ENCODE measurements at regions not wholly inside any gene's neighbourhood (a gene's known extent, or its start where the extent isn't known, plus 50 kb on each side); places are given as distances from the start of the nearest gene placed in this dataset.

GRCh38 chr6:88383183-88383582 lies 217.0 kb upstream of the CNR1 start:
- TF ChIP-seq ZNF274 (IDR thresholded peaks at IDR 0.05; ENCODE audit: low read depth, low read length) (no peak), YY1 (IDR thresholded peaks at IDR 0.05; ENCODE audit: insufficient read depth, insufficient read length) (no peak), SUZ12 (IDR thresholded peaks at IDR 0.05; ENCODE audit: extremely low read depth, insufficient read depth, insufficient read length) (no peak)
- no peaks in the 10 kb centered on the region for H3K27me3 ChIP-seq (ENCODE audit: insufficient read depth, insufficient read length)
- no peak overlapping the region for H3K9ac ChIP-seq (ENCODE audit: insufficient read length, low read depth)
- no peaks in the 10 kb centered on the region for H3K4me1 ChIP-seq (ENCODE audit: insufficient read depth, insufficient read length)
- 0 out of 2 replicates have a peak, but pooled peaks cover 9% of the 10 kb centered on the region for H3K9me3 ChIP-seq (ENCODE audit: insufficient read depth, low read length)
- DNase-seq (ENCODE audit: low read depth, low spot score) = no peak
- H3K36me3 ChIP-seq (ENCODE audit: insufficient read depth, insufficient read length, low read length) = no peaks in the 10 kb centered on the region
- H3K4me3 ChIP-seq (ENCODE audit: insufficient read length, low read depth) = no peak overlapping the region

- Histone ChIP-seq H3K9me3 (ENCODE audit: insufficient read depth, low read length) (0 out of 2 replicates have a peak, but pooled peaks cover 9% of the 10 kb centered on the region), H3K4me3 (ENCODE audit: insufficient read length, low read depth) (no peak overlapping the region), H3K27me3 (ENCODE audit: insufficient read depth, insufficient read length) (no peaks in the 10 kb centered on the region), H3K4me1 (ENCODE audit: insufficient read depth, insufficient read length) (no peaks in the 10 kb centered on the region), H3K36me3 (ENCODE audit: insufficient read depth, insufficient read length, low read length) (no peaks in the 10 kb centered on the region), H3K9ac (ENCODE audit: insufficient read length, low read depth) (no peak overlapping the region)
- TF ChIP-seq YY1 (IDR thresholded peaks at IDR 0.05; ENCODE audit: insufficient read depth, insufficient read length) (no peak), SUZ12 (IDR thresholded peaks at IDR 0.05; ENCODE audit: extremely low read depth, insufficient read depth, insufficient read length) (no peak), ZNF274 (IDR thresholded peaks at IDR 0.05; ENCODE audit: low read depth, low read length) (no peak)
- DNase-seq (ENCODE audit: low read depth, low spot score) = no peak
Observed at GRCh38 chr6:88381289-88381642, 215.1 kb upstream of the CNR1 start.

GRCh38 chr6:88380618-88381288 lies 214.6 kb upstream of the CNR1 start:
- TF ChIP-seq YY1 (IDR thresholded peaks at IDR 0.05; ENCODE audit: insufficient read depth, insufficient read length) (no peak), ZNF274 (IDR thresholded peaks at IDR 0.05; ENCODE audit: low read depth, low read length) (no peak), SUZ12 (IDR thresholded peaks at IDR 0.05; ENCODE audit: extremely low read depth, insufficient read depth, insufficient read length) (no peak)
- Histone ChIP-seq H3K36me3 (ENCODE audit: insufficient read depth, insufficient read length, low read length) (no peaks in the 10 kb centered on the region), H3K4me1 (ENCODE audit: insufficient read depth, insufficient read length) (no peaks in the 10 kb centered on the region), H3K27me3 (ENCODE audit: insufficient read depth, insufficient read length) (no peaks in the 10 kb centered on the region), H3K9ac (ENCODE audit: insufficient read length, low read depth) (no peak overlapping the region), H3K9me3 (ENCODE audit: insufficient read depth, low read length) (0 out of 2 replicates have a peak, but pooled peaks cover 9% of the 10 kb centered on the region), H3K4me3 (ENCODE audit: insufficient read length, low read depth) (no peak overlapping the region)
- no peak for DNase-seq (ENCODE audit: low read depth, low spot score)

- no peak overlapping the region for H3K9ac ChIP-seq (ENCODE audit: insufficient read length, low read depth)
- H3K4me1 ChIP-seq (ENCODE audit: insufficient read depth, insufficient read length) = no peaks in the 10 kb centered on the region
- H3K9me3 ChIP-seq (ENCODE audit: insufficient read depth, low read length) = 0 out of 2 replicates have a peak, but pooled peaks cover 9% of the 10 kb centered on the region
- H3K4me3 ChIP-seq (ENCODE audit: insufficient read length, low read depth) = no peak overlapping the region
- no peaks in the 10 kb centered on the region for H3K36me3 ChIP-seq (ENCODE audit: insufficient read depth, insufficient read length, low read length)
- no peak for TF ChIP-seq SUZ12 (IDR thresholded peaks at IDR 0.05; ENCODE audit: extremely low read depth, insufficient read depth, insufficient read length)
- H3K27me3 ChIP-seq (ENCODE audit: insufficient read depth, insufficient read length) = no peaks in the 10 kb centered on the region
- no peak for DNase-seq (ENCODE audit: low read depth, low spot score)
Observed at GRCh38 chr6:88380083-88380482, 213.9 kb upstream of the CNR1 start.

- TF ChIP-seq SUZ12 (IDR thresholded peaks at IDR 0.05; ENCODE audit: extremely low read depth, insufficient read depth, insufficient read length) (no peak), ZNF274 (IDR thresholded peaks at IDR 0.05; ENCODE audit: low read depth, low read length) (no peak), YY1 (IDR thresholded peaks at IDR 0.05; ENCODE audit: insufficient read depth, insufficient read length) (no peak)
- H3K9ac ChIP-seq (ENCODE audit: insufficient read length, low read depth) = no peak overlapping the region
- no peaks in the 10 kb centered on the region for H3K4me1 ChIP-seq (ENCODE audit: insufficient read depth, insufficient read length)
- no peak for DNase-seq (ENCODE audit: low read depth, low spot score)
- no peak overlapping the region for H3K4me3 ChIP-seq (ENCODE audit: insufficient read length, low read depth)
- H3K36me3 ChIP-seq (ENCODE audit: insufficient read depth, insufficient read length, low read length) = no peaks in the 10 kb centered on the region
- H3K27me3 ChIP-seq (ENCODE audit: insufficient read depth, insufficient read length) = no peaks in the 10 kb centered on the region
- H3K9me3 ChIP-seq (ENCODE audit: insufficient read depth, low read length) = 0 out of 2 replicates have a peak, but pooled peaks cover 9% of the 10 kb centered on the region
Observed at GRCh38 chr6:88378639-88379038, 212.5 kb upstream of the CNR1 start.

- no peaks in the 10 kb centered on the region for H3K27me3 ChIP-seq (ENCODE audit: insufficient read depth, insufficient read length)
- H3K9ac ChIP-seq (ENCODE audit: insufficient read length, low read depth) = no peak overlapping the region
- H3K4me1 ChIP-seq (ENCODE audit: insufficient read depth, insufficient read length) = no peaks in the 10 kb centered on the region
- no peak for DNase-seq (ENCODE audit: low read depth, low spot score)
- TF ChIP-seq ZNF274 (IDR thresholded peaks at IDR 0.05; ENCODE audit: low read depth, low read length) (no peak), YY1 (IDR thresholded peaks at IDR 0.05; ENCODE audit: insufficient read depth, insufficient read length) (no peak), SUZ12 (IDR thresholded peaks at IDR 0.05; ENCODE audit: extremely low read depth, insufficient read depth, insufficient read length) (no peak)
- 0 out of 2 replicates have a peak, but pooled peaks cover 6% of the 10 kb centered on the region for H3K9me3 ChIP-seq (ENCODE audit: insufficient read depth, low read length)
- H3K36me3 ChIP-seq (ENCODE audit: insufficient read depth, insufficient read length, low read length) = no peaks in the 10 kb centered on the region
- H3K4me3 ChIP-seq (ENCODE audit: insufficient read length, low read depth) = no peak overlapping the region
Observed at GRCh38 chr6:88377976-88378568, 211.9 kb upstream of the CNR1 start.

GRCh38 chr6:88376768-88377387 lies 210.7 kb upstream of the CNR1 start:
- no peak overlapping the region for H3K4me3 ChIP-seq (ENCODE audit: insufficient read length, low read depth)
- no peak for DNase-seq (ENCODE audit: low read depth, low spot score)
- TF ChIP-seq ZNF274 (IDR thresholded peaks at IDR 0.05; ENCODE audit: low read depth, low read length) = no peak
- H3K36me3 ChIP-seq (ENCODE audit: insufficient read depth, insufficient read length, low read length) = no peaks in the 10 kb centered on the region
- no peaks in the 10 kb centered on the region for H3K4me1 ChIP-seq (ENCODE audit: insufficient read depth, insufficient read length)
- no peaks in the 10 kb centered on the region for H3K27me3 ChIP-seq (ENCODE audit: insufficient read depth, insufficient read length)
- H3K9me3 ChIP-seq (ENCODE audit: insufficient read depth, low read length) = no peaks in the 10 kb centered on the region
- no peak overlapping the region for H3K9ac ChIP-seq (ENCODE audit: insufficient read length, low read depth)

All from NT2/D1 (cell line).